HG02763 (cell line): ENCODE measurements at regions not wholly inside any gene's neighbourhood (a gene's known extent, or its start where the extent isn't known, plus 50 kb on each side); places are given as distances from the start of the nearest gene placed in this dataset.

ENCODE experiments used
- ATAC-seq: cut with Tn5 transposase; IDR thresholded peaks from one replicate; pipeline ENCODE4 v1.9.1; 2021; ENCODE audit warnings: mild to moderate bottlenecking, moderate library complexity; ENCODE audit not compliant: unreplicated experiment

GRCh38 chr12:85733221-85733840, 102.9 kb downstream of the RASSF9 start:
- no peak for ATAC-seq

DNA sequence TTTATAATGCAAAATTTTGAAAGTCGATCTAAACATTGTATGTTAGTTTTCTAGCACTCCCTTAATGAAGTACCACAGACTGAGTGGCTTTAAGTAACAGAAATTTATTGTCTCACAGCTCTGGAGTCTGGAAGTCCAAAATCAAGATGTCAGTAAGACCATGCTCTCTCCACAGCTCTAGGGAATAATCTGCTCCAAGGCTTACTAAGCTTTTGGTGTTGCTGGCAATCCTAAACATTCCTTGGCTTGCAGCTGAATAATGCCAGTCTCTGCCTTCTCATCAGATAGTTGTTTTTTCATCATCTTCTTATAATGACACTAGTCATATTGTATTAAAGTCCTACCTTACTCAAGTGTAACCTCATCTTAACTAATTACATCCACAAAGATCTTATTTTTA, 102.2 kb downstream of the RASSF9 start:
- ATAC-seq: no peak

GRCh38 chr12:85740186-85740585, 96.0 kb downstream of the RASSF9 start:
- no peak for ATAC-seq

- ATAC-seq: no peak
These were observed 95.2 kb downstream of the RASSF9 start for GRCh38 chr12:85741046-85741445.

- no peak for ATAC-seq
These were observed 88.2 kb downstream of the RASSF9 start for GRCh38 chr12:85747941-85748495.
